OCI-LY1 (cell line): ENCODE measurements at regions not wholly inside any gene's neighbourhood (a gene's known extent, or its start where the extent isn't known, plus 50 kb on each side); places are given as distances from the start of the nearest gene placed in this dataset.

Experiments used
- H2AFZ ChIP-seq: fragments of 200-600 bp; sonication (generic), shearing (Covaris generic); 2 replicates; pipeline ENCODE4 v1.6.0; 2014; ENCODE audit warnings: antibody characterized with exemption, mild to moderate bottlenecking, low read length
- H3F3A ChIP-seq: fragments of 200-600 bp; sonication (generic), shearing (Covaris generic); 2 replicates; pipeline ENCODE4 v1.6.0; 2014; ENCODE audit warnings: mild to moderate bottlenecking, antibody characterized with exemption, low read length, moderate library complexity; ENCODE audit not compliant: insufficient read depth
- H3K27ac ChIP-seq: fragments of 200-600 bp; sonication (generic); 2 replicates; pipeline ENCODE4 v1.5.1; 2014; ENCODE audit warnings: low read length, mixed run types, mild to moderate bottlenecking, low read depth; ENCODE audit not compliant: poor library complexity, severe bottlenecking
- H3K27me3 ChIP-seq: fragments of 200-600 bp; sonication (generic); 2 replicates; pipeline ENCODE4 v1.6.0; 2014; ENCODE audit warnings: antibody characterized with exemption, mild to moderate bottlenecking, low read length, moderate library complexity; ENCODE audit not compliant: insufficient read depth
- H3K36me3 ChIP-seq: fragments of 200-600 bp; sonication (generic); 2 replicates; pipeline ENCODE4 v1.6.1; 2014; ENCODE audit warnings: mild to moderate bottlenecking, antibody characterized with exemption, low read length, moderate library complexity, mixed read lengths; ENCODE audit not compliant: insufficient read depth
- H3K4me1 ChIP-seq: fragments of 200-600 bp; sonication (generic); 2 replicates; pipeline ENCODE4 v1.5.1; 2014; ENCODE audit warnings: mild to moderate bottlenecking, low read length, moderate library complexity; ENCODE audit not compliant: insufficient read depth, severe bottlenecking
- H3K4me2 ChIP-seq: fragments of 200-600 bp; sonication (generic), shearing (Covaris generic); 2 replicates; pipeline ENCODE4 v1.6.1; 2014; ENCODE audit warnings: low read length
- H3K4me3 ChIP-seq: fragments of 200-600 bp; sonication (generic); 2 replicates; pipeline ENCODE4 v1.5.1; 2014; ENCODE audit warnings: low read length, low read depth, mild to moderate bottlenecking, mixed read lengths; ENCODE audit not compliant: poor library complexity, severe bottlenecking
- H3K79me2 ChIP-seq: fragments of 200-600 bp; shearing (Covaris generic); 2 replicates; pipeline ENCODE4 v1.6.1; 2016; ENCODE audit warnings: mixed run types, low read length, mixed read lengths; ENCODE audit not compliant: insufficient read depth
- H3K9ac ChIP-seq: fragments of 200-600 bp; sonication (generic), shearing (Covaris generic); 2 replicates; pipeline ENCODE4 v1.6.1; 2014; ENCODE audit warnings: mild to moderate bottlenecking, low read length, mixed read lengths
- H3K9me2 ChIP-seq: fragments of 200-600 bp; sonication (generic), shearing (Covaris generic); 2 replicates; pipeline ENCODE4 v1.6.1; 2014; ENCODE audit warnings: low read depth, mild to moderate bottlenecking, low read length, mixed read lengths
- H3K9me3 ChIP-seq: fragments of 200-600 bp; shearing (Covaris generic); 2 replicates; pipeline ENCODE4 v1.6.1; 2014; ENCODE audit warnings: low read length, mixed read lengths
- H4K20me1 ChIP-seq: fragments of 200-600 bp; sonication (generic), shearing (Covaris generic); 2 replicates; pipeline ENCODE4 v1.6.0; 2016; ENCODE audit warnings: mild to moderate bottlenecking, low read length; ENCODE audit not compliant: insufficient read depth
- EZH2 ChIP-seq: fragments of 200-600 bp; sonication (generic), shearing (Covaris generic); IDR thresholded peaks from 2 replicates; pipeline ENCODE4 v1.8.0; 2017; ENCODE audit warnings: borderline replicate concordance, mixed run types, mild to moderate bottlenecking, antibody characterized with exemption, low read length, moderate library complexity, mixed read lengths
- TF ChIP-seq, protein P1 (sequence below): fragments of 200-600 bp; sonication (generic), shearing (Covaris generic); IDR thresholded peaks from 2 replicates; pipeline ENCODE4 v1.5.1; 2017; ENCODE audit warnings: mild to moderate bottlenecking, antibody characterized with exemption, low read length, moderate library complexity, mixed read lengths

DNA sequence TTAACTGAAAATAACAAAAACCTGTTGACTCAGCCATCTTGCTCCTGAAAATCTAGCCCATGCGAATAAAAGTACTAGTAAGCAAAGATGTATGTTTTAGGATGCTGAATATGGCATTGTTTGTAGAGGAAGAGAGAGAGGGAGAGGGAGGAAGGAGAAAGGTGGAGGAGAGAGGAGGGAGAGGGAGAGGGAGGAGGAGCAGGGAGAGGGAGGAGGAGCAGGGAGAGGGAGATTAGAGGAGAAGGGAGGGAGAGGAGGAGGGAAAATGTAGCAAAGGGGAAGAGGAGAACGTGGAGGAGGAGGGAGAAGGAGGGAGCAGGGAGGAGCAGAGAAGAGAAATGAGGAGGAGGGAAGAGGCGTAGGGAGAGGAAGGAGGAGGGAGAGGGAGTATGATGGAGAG lies 324.5 kb upstream of the EEF2KMT start:
- no peak overlapping the region for H3K9ac ChIP-seq
- no peak overlapping the region for H3K4me3 ChIP-seq
- no peaks in the 10 kb centered on the region for H3K9me3 ChIP-seq
- no peaks in the 10 kb centered on the region for H3K79me2 ChIP-seq
- no peaks in the 10 kb centered on the region for H3K9me2 ChIP-seq
- H2AFZ ChIP-seq, result no peak overlapping the region
- no peaks in the 10 kb centered on the region for H3K27me3 ChIP-seq
- no peak overlapping the region for H3K27ac ChIP-seq
- H3K4me2 ChIP-seq, result no peak overlapping the region
- no peaks in the 10 kb centered on the region for H3F3A ChIP-seq
- TF ChIP-seq EZH2, result no peak
- TF ChIP-seq, protein P1, sequence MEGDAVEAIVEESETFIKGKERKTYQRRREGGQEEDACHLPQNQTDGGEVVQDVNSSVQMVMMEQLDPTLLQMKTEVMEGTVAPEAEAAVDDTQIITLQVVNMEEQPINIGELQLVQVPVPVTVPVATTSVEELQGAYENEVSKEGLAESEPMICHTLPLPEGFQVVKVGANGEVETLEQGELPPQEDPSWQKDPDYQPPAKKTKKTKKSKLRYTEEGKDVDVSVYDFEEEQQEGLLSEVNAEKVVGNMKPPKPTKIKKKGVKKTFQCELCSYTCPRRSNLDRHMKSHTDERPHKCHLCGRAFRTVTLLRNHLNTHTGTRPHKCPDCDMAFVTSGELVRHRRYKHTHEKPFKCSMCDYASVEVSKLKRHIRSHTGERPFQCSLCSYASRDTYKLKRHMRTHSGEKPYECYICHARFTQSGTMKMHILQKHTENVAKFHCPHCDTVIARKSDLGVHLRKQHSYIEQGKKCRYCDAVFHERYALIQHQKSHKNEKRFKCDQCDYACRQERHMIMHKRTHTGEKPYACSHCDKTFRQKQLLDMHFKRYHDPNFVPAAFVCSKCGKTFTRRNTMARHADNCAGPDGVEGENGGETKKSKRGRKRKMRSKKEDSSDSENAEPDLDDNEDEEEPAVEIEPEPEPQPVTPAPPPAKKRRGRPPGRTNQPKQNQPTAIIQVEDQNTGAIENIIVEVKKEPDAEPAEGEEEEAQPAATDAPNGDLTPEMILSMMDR, result no peak
- H4K20me1 ChIP-seq, result no peaks in the 10 kb centered on the region
- no peaks in the 10 kb centered on the region for H3K4me1 ChIP-seq
- no peaks in the 10 kb centered on the region for H3K36me3 ChIP-seq

DNA sequence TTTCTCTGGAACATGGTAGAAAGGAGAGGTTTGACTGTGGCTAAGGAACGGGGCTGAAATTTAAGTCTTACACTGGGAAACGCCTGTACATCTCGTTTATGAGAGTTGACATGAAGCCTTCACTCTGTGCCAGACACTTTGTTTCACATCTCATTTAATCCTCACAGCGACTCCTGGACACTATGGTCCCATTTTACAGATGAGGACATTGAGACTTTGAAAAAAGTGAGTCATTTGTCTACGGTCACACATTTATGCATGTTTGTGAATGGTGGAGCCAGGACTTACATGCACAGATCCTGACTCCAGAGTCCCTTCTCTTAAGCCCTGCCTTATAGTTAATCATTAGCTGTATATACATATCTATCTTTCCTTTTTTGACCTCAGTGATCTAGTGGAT lies 318.4 kb upstream of the EEF2KMT start:
- Histone ChIP-seq H3K9me2 (no peaks in the 10 kb centered on the region), H3K27ac (no peak overlapping the region), H4K20me1 (no peaks in the 10 kb centered on the region), H2AFZ (no peak overlapping the region), H3K79me2 (no peaks in the 10 kb centered on the region), H3K27me3 (no peaks in the 10 kb centered on the region), H3K4me1 (no peaks in the 10 kb centered on the region), H3K9ac (no peak overlapping the region), H3K36me3 (no peaks in the 10 kb centered on the region), H3K4me2 (no peak overlapping the region), H3K4me3 (no peak overlapping the region), H3K9me3 (no peaks in the 10 kb centered on the region), H3F3A (no peaks in the 10 kb centered on the region)
- TF ChIP-seq EZH2, result no peak
- TF ChIP-seq, protein P1, result no peak

DNA sequence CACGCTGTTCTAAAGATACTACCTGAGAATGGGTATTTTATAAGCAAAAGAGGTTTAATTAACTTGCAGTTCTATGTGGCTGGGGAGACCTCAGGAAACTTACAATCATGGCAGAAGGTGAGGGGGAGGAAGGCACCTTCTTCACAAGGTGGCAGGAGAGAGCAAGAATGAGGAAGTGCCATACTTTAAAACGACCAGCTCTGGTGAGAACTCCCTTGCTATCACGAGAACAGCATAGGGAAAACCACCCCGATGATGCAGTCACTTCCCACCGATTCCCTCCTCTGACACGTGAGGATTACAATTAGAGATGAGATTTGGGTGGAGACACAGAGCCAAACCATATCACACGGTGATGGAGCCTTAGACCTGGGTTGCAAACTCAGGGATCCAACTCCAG lies 317.5 kb upstream of the EEF2KMT start:
- H3K9me2 ChIP-seq, result no peaks in the 10 kb centered on the region
- H3K4me1 ChIP-seq, result no peaks in the 10 kb centered on the region
- H3K4me2 ChIP-seq, result no peak overlapping the region
- no peaks in the 10 kb centered on the region for H3F3A ChIP-seq
- TF ChIP-seq, protein P1, result no peak; the same call in 1 of the 2 replicates
- no peak for TF ChIP-seq EZH2
- H3K9me3 ChIP-seq, result no peaks in the 10 kb centered on the region
- H3K79me2 ChIP-seq, result no peaks in the 10 kb centered on the region
- no peaks in the 10 kb centered on the region for H3K36me3 ChIP-seq
- no peaks in the 10 kb centered on the region for H3K27me3 ChIP-seq
- H3K4me3 ChIP-seq, result no peak overlapping the region
- no peak overlapping the region for H2AFZ ChIP-seq
- no peaks in the 10 kb centered on the region for H4K20me1 ChIP-seq
- no peak overlapping the region for H3K9ac ChIP-seq
- no peak overlapping the region for H3K27ac ChIP-seq
